Nephron (organoid): ENCODE measurements at regions not wholly inside any gene's neighbourhood (a gene's known extent, or its start where the extent isn't known, plus 50 kb on each side); places are given as distances from the start of the nearest gene placed in this dataset.

Experiments
- H3K27ac Mint-ChIP-seq, 3 experiments: 2 replicates each; pipeline ENCODE4 v1.8.0; 2020; ENCODE audit warnings: mixed read lengths in 3 of 3, mild to moderate bottlenecking in 2 of 3, moderate library complexity in 1 of 3
- H3K27me3 Mint-ChIP-seq: 2 replicates; pipeline ENCODE4 v1.8.0; 2021; ENCODE audit warnings: low read depth, mild to moderate bottlenecking, moderate library complexity, mixed read lengths
- H3K36me3 Mint-ChIP-seq: 2 replicates; pipeline ENCODE4 v1.8.0; 2020; ENCODE audit warnings: low read depth, mixed read lengths
- H3K4me1 Mint-ChIP-seq: 2 replicates; pipeline ENCODE4 v1.8.0; 2020; ENCODE audit warnings: mixed read lengths
- H3K4me3 Mint-ChIP-seq, 3 experiments: 2 replicates each; pipeline ENCODE4 v1.8.0; 2020; ENCODE audit warnings: mild to moderate bottlenecking in 3 of 3, mixed read lengths in 3 of 3, moderate library complexity in 2 of 3
- H3K9me3 Mint-ChIP-seq: 2 replicates; pipeline ENCODE4 v1.8.0; 2020; ENCODE audit warnings: mixed read lengths
- TF ChIP-seq, protein P1 (sequence below), 3 experiments: fragments of 200-600 bp; sonication (generic); IDR thresholded peaks; one replicate each; pipeline ENCODE4 v1.5.0; 2021; ENCODE audit warnings: antibody characterized with exemption in 3 of 3; ENCODE audit not compliant: unreplicated experiment in 3 of 3

DNA sequence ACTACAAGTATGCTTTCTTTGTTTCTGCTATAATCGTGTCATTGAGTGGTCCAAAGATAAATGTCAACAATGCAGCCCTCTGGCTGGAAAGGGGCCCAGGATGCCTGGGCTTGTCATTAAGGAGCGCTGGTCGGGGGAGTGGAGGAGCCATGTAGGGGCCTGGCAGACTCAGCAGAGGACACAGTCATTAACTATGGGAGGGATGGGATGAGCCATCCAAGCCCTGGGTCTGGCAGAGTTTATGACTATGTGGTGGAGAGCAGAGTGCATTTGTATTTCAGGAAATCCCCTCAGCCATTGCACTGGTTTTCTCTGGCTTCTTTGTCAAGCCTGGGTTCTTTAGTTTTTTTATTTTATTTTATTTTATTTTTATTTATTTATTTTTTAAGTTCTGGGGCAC lies 243.1 kb downstream of the C12orf75 start:
- H3K9me3 Mint-ChIP-seq = peaks cover 2% of the 10 kb centered on the region

DNA sequence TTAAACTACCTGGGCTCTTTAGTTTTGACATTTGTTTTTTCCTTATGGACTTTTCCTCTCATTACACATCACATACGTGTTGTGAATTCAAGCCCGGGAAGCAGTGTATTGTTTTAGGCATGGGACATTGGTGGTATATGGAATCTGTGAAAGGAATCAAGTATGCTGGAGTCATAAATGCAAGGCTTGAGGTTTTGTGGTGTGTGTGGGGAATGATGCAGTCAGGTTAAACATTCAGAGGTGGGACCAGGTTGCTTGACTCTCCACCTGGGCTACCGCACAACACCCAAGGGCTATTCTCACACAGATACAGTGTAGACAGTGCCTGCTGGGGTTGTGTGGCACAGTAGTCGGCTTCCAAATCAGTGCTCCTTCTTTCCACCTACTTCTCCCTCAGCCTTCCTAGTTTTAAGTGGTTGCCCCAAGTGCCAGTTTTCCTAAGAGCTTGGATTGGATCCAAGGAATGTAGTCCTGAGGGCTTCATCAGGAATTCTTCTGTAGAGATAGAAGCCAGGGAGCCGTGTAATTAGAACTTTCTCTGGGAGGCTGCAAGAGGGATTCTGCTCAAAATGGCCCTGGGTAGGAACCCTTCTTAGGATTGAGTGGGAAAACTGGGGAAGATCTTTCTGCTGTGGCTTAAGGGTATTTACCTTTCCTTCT lies 243.7 kb downstream of the C12orf75 start:
- H3K4me1 Mint-ChIP-seq = peaks cover 6% of the 10 kb centered on the region
- no peaks in the 10 kb centered on the region for H3K27me3 Mint-ChIP-seq
- no peaks in the 10 kb centered on the region for H3K36me3 Mint-ChIP-seq
- TF ChIP-seq, protein P1, sequence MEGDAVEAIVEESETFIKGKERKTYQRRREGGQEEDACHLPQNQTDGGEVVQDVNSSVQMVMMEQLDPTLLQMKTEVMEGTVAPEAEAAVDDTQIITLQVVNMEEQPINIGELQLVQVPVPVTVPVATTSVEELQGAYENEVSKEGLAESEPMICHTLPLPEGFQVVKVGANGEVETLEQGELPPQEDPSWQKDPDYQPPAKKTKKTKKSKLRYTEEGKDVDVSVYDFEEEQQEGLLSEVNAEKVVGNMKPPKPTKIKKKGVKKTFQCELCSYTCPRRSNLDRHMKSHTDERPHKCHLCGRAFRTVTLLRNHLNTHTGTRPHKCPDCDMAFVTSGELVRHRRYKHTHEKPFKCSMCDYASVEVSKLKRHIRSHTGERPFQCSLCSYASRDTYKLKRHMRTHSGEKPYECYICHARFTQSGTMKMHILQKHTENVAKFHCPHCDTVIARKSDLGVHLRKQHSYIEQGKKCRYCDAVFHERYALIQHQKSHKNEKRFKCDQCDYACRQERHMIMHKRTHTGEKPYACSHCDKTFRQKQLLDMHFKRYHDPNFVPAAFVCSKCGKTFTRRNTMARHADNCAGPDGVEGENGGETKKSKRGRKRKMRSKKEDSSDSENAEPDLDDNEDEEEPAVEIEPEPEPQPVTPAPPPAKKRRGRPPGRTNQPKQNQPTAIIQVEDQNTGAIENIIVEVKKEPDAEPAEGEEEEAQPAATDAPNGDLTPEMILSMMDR (IDR thresholded peaks at IDR 0.05; ENCODE audit: unreplicated experiment in 3 of 3) = no peak
- H3K4me3 Mint-ChIP-seq = no peak overlapping the region
- peaks cover 2% of the 10 kb centered on the region for H3K9me3 Mint-ChIP-seq
- H3K27ac Mint-ChIP-seq = no peak overlapping the region

More for the DNA sequence above, 243.1 kb downstream of the C12orf75 start:
- TF ChIP-seq, protein P1 (IDR thresholded peaks at IDR 0.05; ENCODE audit: unreplicated experiment in 3 of 3) = no peak
- no peak overlapping the region for H3K4me3 Mint-ChIP-seq
- H3K36me3 Mint-ChIP-seq = no peaks in the 10 kb centered on the region
- peaks cover 6% of the 10 kb centered on the region for H3K4me1 Mint-ChIP-seq
- H3K27ac Mint-ChIP-seq = no peak overlapping the region
- H3K27me3 Mint-ChIP-seq = no peaks in the 10 kb centered on the region

DNA sequence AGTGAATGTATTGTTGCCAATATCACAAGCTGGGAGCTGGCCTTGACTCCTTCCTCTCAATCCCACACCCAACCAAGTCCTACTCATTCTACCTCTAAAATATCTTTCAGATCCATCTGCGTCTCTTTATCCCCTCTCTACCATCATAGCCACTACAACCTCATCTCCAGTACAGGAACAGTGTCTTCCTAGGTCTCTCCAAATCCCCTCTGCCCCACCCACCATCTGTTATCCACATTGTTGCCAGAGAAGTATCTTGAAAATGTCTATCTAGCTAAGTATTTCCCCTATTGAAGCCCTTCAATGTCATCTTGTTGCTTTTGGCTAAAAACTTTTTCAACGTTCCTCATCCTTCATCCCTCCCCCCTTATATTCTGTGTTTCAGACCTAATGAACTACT lies 244.7 kb downstream of the C12orf75 start:
- H3K4me3 Mint-ChIP-seq = no peak overlapping the region
- H3K27ac Mint-ChIP-seq = no peak overlapping the region
- H3K9me3 Mint-ChIP-seq = peaks cover 2% of the 10 kb centered on the region
- peaks cover 4% of the 10 kb centered on the region for H3K27me3 Mint-ChIP-seq
- TF ChIP-seq, protein P1 (IDR thresholded peaks at IDR 0.05; ENCODE audit: unreplicated experiment in 3 of 3) = no peak
- H3K36me3 Mint-ChIP-seq = no peaks in the 10 kb centered on the region
- H3K4me1 Mint-ChIP-seq = peaks cover 6% of the 10 kb centered on the region

DNA sequence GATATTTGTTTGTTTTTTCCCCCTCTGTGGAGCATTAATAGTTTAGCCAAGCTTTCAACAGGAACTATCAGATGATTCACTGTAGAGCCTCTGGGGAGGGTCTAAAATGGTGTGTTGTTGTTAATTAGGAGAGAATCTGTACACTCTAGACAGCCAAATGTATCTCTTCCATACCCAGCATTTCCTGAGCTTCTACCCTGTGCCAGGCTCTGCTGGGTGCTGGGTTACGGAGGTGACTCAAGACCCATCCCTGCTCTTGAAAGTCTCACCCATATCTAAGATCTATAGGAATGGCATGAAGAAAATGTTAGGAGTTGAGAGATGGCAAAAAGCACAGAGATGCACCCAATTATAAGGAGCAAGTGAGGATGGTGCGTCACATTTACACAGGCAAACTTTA lies 245.8 kb downstream of the C12orf75 start:
- Mint-ChIP-seq H3K27ac (no peak overlapping the region), H3K36me3 (no peaks in the 10 kb centered on the region), H3K4me3 (no peak overlapping the region), H3K9me3 (peaks cover 2% of the 10 kb centered on the region), H3K27me3 (peaks cover 4% of the 10 kb centered on the region), H3K4me1 (peaks cover 6% of the 10 kb centered on the region)
- TF ChIP-seq, protein P1 (IDR thresholded peaks at IDR 0.05; ENCODE audit: unreplicated experiment in 3 of 3) = no peak

DNA sequence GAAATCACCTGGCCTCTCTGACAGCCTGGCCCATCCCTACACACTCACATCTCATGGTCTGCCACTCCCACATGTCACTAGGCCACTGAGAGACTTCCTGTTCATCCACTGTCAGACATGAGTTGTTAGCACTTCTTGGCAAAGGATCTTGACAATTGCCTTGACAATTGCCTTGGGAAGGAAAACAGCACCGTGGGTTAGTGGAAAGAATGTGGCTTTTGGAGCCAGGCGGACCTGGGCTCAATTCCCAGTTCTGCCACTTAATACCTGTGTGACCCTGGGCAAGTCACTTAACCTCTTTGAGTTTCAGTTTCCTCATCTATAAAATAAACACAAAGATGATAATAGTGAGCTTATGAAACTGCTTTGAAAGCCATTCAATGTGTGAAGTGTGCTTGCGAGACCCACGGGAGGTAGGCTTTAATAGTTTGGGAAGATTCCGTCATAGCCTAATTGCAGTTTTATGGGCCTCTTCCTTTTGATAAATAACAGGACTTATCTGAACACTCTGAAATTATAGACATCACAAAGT lies 250.4 kb downstream of the C12orf75 start:
- H3K4me3 Mint-ChIP-seq = no peak overlapping the region
- no peaks in the 10 kb centered on the region for H3K36me3 Mint-ChIP-seq
- H3K27ac Mint-ChIP-seq = no peak overlapping the region
- TF ChIP-seq, protein P1 (IDR thresholded peaks at IDR 0.05; ENCODE audit: unreplicated experiment in 3 of 3) = no peak
- no peaks in the 10 kb centered on the region for H3K4me1 Mint-ChIP-seq
- H3K9me3 Mint-ChIP-seq = peaks cover 2% of the 10 kb centered on the region
- peaks cover 4% of the 10 kb centered on the region for H3K27me3 Mint-ChIP-seq

DNA sequence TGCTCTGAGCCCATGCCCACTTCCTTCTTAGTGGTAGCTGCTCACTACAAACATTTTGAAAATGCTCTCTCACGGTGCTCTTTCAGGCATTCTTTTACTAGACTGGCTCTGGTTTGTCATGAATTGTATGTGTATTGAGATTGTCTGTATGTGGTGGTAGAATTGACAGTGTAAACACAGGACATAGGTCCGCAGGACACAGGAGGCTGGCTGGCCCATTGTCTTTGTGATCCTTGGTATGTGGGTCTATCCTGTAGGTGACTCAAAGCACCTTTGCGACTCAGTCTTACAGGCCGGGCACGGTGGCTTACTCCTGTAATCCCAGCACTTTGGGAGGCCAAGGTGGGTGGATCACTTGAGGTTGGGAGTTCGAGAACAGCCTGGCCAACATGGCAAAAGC lies 250.9 kb downstream of the C12orf75 start:
- Mint-ChIP-seq H3K27ac (no peak overlapping the region), H3K4me1 (no peaks in the 10 kb centered on the region), H3K9me3 (peaks cover 5% of the 10 kb centered on the region), H3K27me3 (peaks cover 4% of the 10 kb centered on the region), H3K36me3 (no peaks in the 10 kb centered on the region), H3K4me3 (no peak overlapping the region)
- TF ChIP-seq, protein P1 (IDR thresholded peaks at IDR 0.05; ENCODE audit: unreplicated experiment in 3 of 3) = no peak
